ENCODE measurements at regions not wholly inside any gene's neighbourhood (a gene's known extent, or its start where the extent isn't known, plus 50 kb on each side); places are given as distances from the start of the nearest gene placed in this dataset.

GRCh38 chr15:91484141-91484540, 369.4 kb upstream of the SLCO3A1 start:
- Histone ChIP-seq H3K4me3 (ENCODE audit: low read length in 2 of 2) (no peak overlapping the region), H3K27me3 (ENCODE audit: control insufficient read depth in 2 of 2, insufficient read depth in 2 of 2, low read length in 2 of 2) (no peaks in the 10 kb centered on the region), H3K4me1 (ENCODE audit: control insufficient read depth in 2 of 2, insufficient read depth in 2 of 2, low read length in 2 of 2) (no peaks in the 10 kb centered on the region), H3K9me3 (ENCODE audit: control insufficient read depth in 2 of 2, low read length in 2 of 2) (no peaks in the 10 kb centered on the region), H3K27ac (ENCODE audit: low read depth in 2 of 2, low read length in 2 of 2) (no peak overlapping the region), H3K9ac (ENCODE audit: low read depth in 1 of 2, low read length in 2 of 2) (no peak overlapping the region), H3K36me3 (ENCODE audit: control insufficient read depth in 2 of 2, insufficient read depth in 2 of 2, low read length in 2 of 2) (no peaks in the 10 kb centered on the region)

- H3K4me3 ChIP-seq (ENCODE audit: low read length in 2 of 2), result no peak overlapping the region
- H3K27ac ChIP-seq (ENCODE audit: low read depth in 2 of 2, low read length in 2 of 2), result no peak overlapping the region
- no peaks in the 10 kb centered on the region for H3K4me1 ChIP-seq (ENCODE audit: control insufficient read depth in 2 of 2, insufficient read depth in 2 of 2, low read length in 2 of 2)
- H3K9me3 ChIP-seq (ENCODE audit: control insufficient read depth in 2 of 2, low read length in 2 of 2), result no peaks in the 10 kb centered on the region
- no peak overlapping the region for H3K9ac ChIP-seq (ENCODE audit: low read depth in 1 of 2, low read length in 2 of 2)
- H3K27me3 ChIP-seq (ENCODE audit: control insufficient read depth in 2 of 2, insufficient read depth in 2 of 2, low read length in 2 of 2), result no peaks in the 10 kb centered on the region
- H3K36me3 ChIP-seq (ENCODE audit: control insufficient read depth in 2 of 2, insufficient read depth in 2 of 2, low read length in 2 of 2), result no peaks in the 10 kb centered on the region
Measured at GRCh38 chr15:91488452-91488851, 365.1 kb upstream of the SLCO3A1 start.

- Histone ChIP-seq H3K27ac (ENCODE audit: low read depth in 2 of 2, low read length in 2 of 2) (no peak overlapping the region), H3K27me3 (ENCODE audit: control insufficient read depth in 2 of 2, insufficient read depth in 2 of 2, low read length in 2 of 2) (no peaks in the 10 kb centered on the region), H3K9ac (ENCODE audit: low read depth in 1 of 2, low read length in 2 of 2) (no peak overlapping the region), H3K4me1 (ENCODE audit: control insufficient read depth in 2 of 2, insufficient read depth in 2 of 2, low read length in 2 of 2) (no peaks in the 10 kb centered on the region), H3K4me3 (ENCODE audit: low read length in 2 of 2) (no peak overlapping the region), H3K9me3 (ENCODE audit: control insufficient read depth in 2 of 2, low read length in 2 of 2) (no peaks in the 10 kb centered on the region), H3K36me3 (ENCODE audit: control insufficient read depth in 2 of 2, insufficient read depth in 2 of 2, low read length in 2 of 2) (no peaks in the 10 kb centered on the region)
Measured at GRCh38 chr15:91490211-91490610, 363.3 kb upstream of the SLCO3A1 start.

GRCh38 chr15:91491101-91491950, 362.2 kb upstream of the SLCO3A1 start:
- Histone ChIP-seq H3K4me3 (ENCODE audit: low read length in 2 of 2) (no peak overlapping the region), H3K27me3 (ENCODE audit: control insufficient read depth in 2 of 2, insufficient read depth in 2 of 2, low read length in 2 of 2) (no peaks in the 10 kb centered on the region), H3K27ac (ENCODE audit: low read depth in 2 of 2, low read length in 2 of 2) (no peak overlapping the region), H3K36me3 (ENCODE audit: control insufficient read depth in 2 of 2, insufficient read depth in 2 of 2, low read length in 2 of 2) (no peaks in the 10 kb centered on the region), H3K9ac (ENCODE audit: low read depth in 1 of 2, low read length in 2 of 2) (no peak overlapping the region), H3K9me3 (ENCODE audit: control insufficient read depth in 2 of 2, low read length in 2 of 2) (no peaks in the 10 kb centered on the region), H3K4me1 (ENCODE audit: control insufficient read depth in 2 of 2, insufficient read depth in 2 of 2, low read length in 2 of 2) (no peaks in the 10 kb centered on the region)

- no peaks in the 10 kb centered on the region for H3K36me3 ChIP-seq (ENCODE audit: control insufficient read depth in 2 of 2, insufficient read depth in 2 of 2, low read length in 2 of 2)
- no peak overlapping the region for H3K4me3 ChIP-seq (ENCODE audit: low read length in 2 of 2)
- H3K4me1 ChIP-seq (ENCODE audit: control insufficient read depth in 2 of 2, insufficient read depth in 2 of 2, low read length in 2 of 2), result peaks cover 0 to 5% of the 10 kb centered on the region in 2 donors
- no peak overlapping the region for H3K27ac ChIP-seq (ENCODE audit: low read depth in 2 of 2, low read length in 2 of 2)
- H3K9me3 ChIP-seq (ENCODE audit: control insufficient read depth in 2 of 2, low read length in 2 of 2), result no peaks in the 10 kb centered on the region
- H3K9ac ChIP-seq (ENCODE audit: low read depth in 1 of 2, low read length in 2 of 2), result no peak overlapping the region
- no peaks in the 10 kb centered on the region for H3K27me3 ChIP-seq (ENCODE audit: control insufficient read depth in 2 of 2, insufficient read depth in 2 of 2, low read length in 2 of 2)
Measured at GRCh38 chr15:91496754-91497691, 356.5 kb upstream of the SLCO3A1 start.

GRCh38 chr15:91498046-91498748, 355.3 kb upstream of the SLCO3A1 start:
- no peaks in the 10 kb centered on the region for H3K27me3 ChIP-seq (ENCODE audit: control insufficient read depth in 2 of 2, insufficient read depth in 2 of 2, low read length in 2 of 2)
- no peak overlapping the region for H3K27ac ChIP-seq (ENCODE audit: low read depth in 2 of 2, low read length in 2 of 2)
- H3K36me3 ChIP-seq (ENCODE audit: control insufficient read depth in 2 of 2, insufficient read depth in 2 of 2, low read length in 2 of 2), result no peaks in the 10 kb centered on the region
- no peak overlapping the region for H3K4me3 ChIP-seq (ENCODE audit: low read length in 2 of 2)
- peaks cover 0 to 5% of the 10 kb centered on the region in 2 donors for H3K4me1 ChIP-seq (ENCODE audit: control insufficient read depth in 2 of 2, insufficient read depth in 2 of 2, low read length in 2 of 2)
- H3K9ac ChIP-seq (ENCODE audit: low read depth in 1 of 2, low read length in 2 of 2), result no peak overlapping the region
- H3K9me3 ChIP-seq (ENCODE audit: control insufficient read depth in 2 of 2, low read length in 2 of 2), result no peaks in the 10 kb centered on the region

- Histone ChIP-seq H3K27ac (ENCODE audit: low read depth in 2 of 2, low read length in 2 of 2) (no peak overlapping the region), H3K4me1 (ENCODE audit: control insufficient read depth in 2 of 2, insufficient read depth in 2 of 2, low read length in 2 of 2) (peaks cover 0 to 5% of the 10 kb centered on the region in 2 donors), H3K9me3 (ENCODE audit: control insufficient read depth in 2 of 2, low read length in 2 of 2) (no peaks in the 10 kb centered on the region), H3K36me3 (ENCODE audit: control insufficient read depth in 2 of 2, insufficient read depth in 2 of 2, low read length in 2 of 2) (no peaks in the 10 kb centered on the region), H3K9ac (ENCODE audit: low read depth in 1 of 2, low read length in 2 of 2) (no peak overlapping the region), H3K4me3 (ENCODE audit: low read length in 2 of 2) (no peak overlapping the region), H3K27me3 (ENCODE audit: control insufficient read depth in 2 of 2, insufficient read depth in 2 of 2, low read length in 2 of 2) (no peaks in the 10 kb centered on the region)
Measured at GRCh38 chr15:91498749-91499062, 354.8 kb upstream of the SLCO3A1 start.

- no peak overlapping the region for H3K4me3 ChIP-seq (ENCODE audit: low read length in 2 of 2)
- no peaks in the 10 kb centered on the region for H3K9me3 ChIP-seq (ENCODE audit: control insufficient read depth in 2 of 2, low read length in 2 of 2)
- H3K36me3 ChIP-seq (ENCODE audit: control insufficient read depth in 2 of 2, insufficient read depth in 2 of 2, low read length in 2 of 2), result no peaks in the 10 kb centered on the region
- no peak overlapping the region for H3K27ac ChIP-seq (ENCODE audit: low read depth in 2 of 2, low read length in 2 of 2)
- H3K4me1 ChIP-seq (ENCODE audit: control insufficient read depth in 2 of 2, insufficient read depth in 2 of 2, low read length in 2 of 2), result peaks cover 0 to 5% of the 10 kb centered on the region in 2 donors
- H3K27me3 ChIP-seq (ENCODE audit: control insufficient read depth in 2 of 2, insufficient read depth in 2 of 2, low read length in 2 of 2), result no peaks in the 10 kb centered on the region
- H3K9ac ChIP-seq (ENCODE audit: low read depth in 1 of 2, low read length in 2 of 2), result no peak overlapping the region
Measured at GRCh38 chr15:91499774-91500383, 353.6 kb upstream of the SLCO3A1 start.

- Histone ChIP-seq H3K9me3 (ENCODE audit: control insufficient read depth in 2 of 2, low read length in 2 of 2) (no peaks in the 10 kb centered on the region), H3K4me3 (ENCODE audit: low read length in 2 of 2) (no peak overlapping the region), H3K9ac (ENCODE audit: low read depth in 1 of 2, low read length in 2 of 2) (no peak overlapping the region), H3K27me3 (ENCODE audit: control insufficient read depth in 2 of 2, insufficient read depth in 2 of 2, low read length in 2 of 2) (no peaks in the 10 kb centered on the region), H3K36me3 (ENCODE audit: control insufficient read depth in 2 of 2, insufficient read depth in 2 of 2, low read length in 2 of 2) (no peaks in the 10 kb centered on the region), H3K4me1 (ENCODE audit: control insufficient read depth in 2 of 2, insufficient read depth in 2 of 2, low read length in 2 of 2) (no peaks in the 10 kb centered on the region), H3K27ac (ENCODE audit: low read depth in 2 of 2, low read length in 2 of 2) (no peak overlapping the region)
Measured at GRCh38 chr15:91508633-91509032, 344.9 kb upstream of the SLCO3A1 start.

Measured in mucosa of rectum (tissue), 2 donors.